Lung (tissue), 11 donors: ENCODE measurements at regions not wholly inside any gene's neighbourhood (a gene's known extent, or its start where the extent isn't known, plus 50 kb on each side); places are given as distances from the start of the nearest gene placed in this dataset.

Experiments
- ATAC-seq: fragments of 200-7000 bp; cut with Tn5 transposase; one replicate; pipeline ENCODE4 v1.9.1; 2020; ENCODE audit warnings: moderate number of reproducible peaks; ENCODE audit not compliant: insufficient read depth, low FRiP score
- DNase-seq, 3 donors: peaks; one replicate each; pipeline ENCODE4 v3.0.0-alpha.2; 2013 to 2017
- H3K27ac ChIP-seq, 2 donors: one replicate each; pipeline ENCODE4 v1.5.1; 2013; ENCODE audit warnings: mild to moderate bottlenecking in 2 of 2, moderate library complexity in 2 of 2, control low read depth in 1 of 2, inconsistent platforms in 1 of 2, low read depth in 1 of 2, low read length in 1 of 2
- H3K27me3 ChIP-seq, 3 donors: one replicate each; pipeline ENCODE4 v1.5.1; 2013; ENCODE audit warnings: low read length in 2 of 3; ENCODE audit not compliant: control insufficient read depth in 3 of 3, insufficient read depth in 3 of 3
- H3K36me3 ChIP-seq, 4 donors: one replicate each; pipeline ENCODE4 v1.5.1; 2013; ENCODE audit warnings: low read length in 4 of 4, mild to moderate bottlenecking in 1 of 4, moderate library complexity in 1 of 4; ENCODE audit not compliant: control insufficient read depth in 4 of 4, insufficient read depth in 4 of 4
- H3K4me1 ChIP-seq, 5 donors: one replicate each; pipeline ENCODE4 v1.5.1; 2013; ENCODE audit warnings: low read length in 5 of 5, mild to moderate bottlenecking in 2 of 5, moderate library complexity in 1 of 5; ENCODE audit not compliant: control insufficient read depth in 5 of 5, insufficient read depth in 5 of 5
- H3K4me3 ChIP-seq: one replicate; pipeline ENCODE4 v1.5.1; 2013; ENCODE audit warnings: mild to moderate bottlenecking, control low read depth, moderate library complexity
- H3K9ac ChIP-seq, 2 donors: one replicate each; pipeline ENCODE4 v1.5.1; 2013; ENCODE audit warnings: low read length in 2 of 2, control low read depth in 1 of 2; ENCODE audit not compliant: insufficient read depth in 1 of 2
- H3K9me3 ChIP-seq, 4 donors: one replicate each; pipeline ENCODE4 v1.5.1; 2013; ENCODE audit warnings: low read length in 3 of 4, mild to moderate bottlenecking in 1 of 4, moderate library complexity in 1 of 4; ENCODE audit not compliant: control insufficient read depth in 4 of 4, insufficient read depth in 3 of 4
- CTCF ChIP-seq: IDR thresholded peaks from 2 replicates; pipeline ENCODE4 v1.5.1; 2012; ENCODE audit warnings: mild to moderate bottlenecking; ENCODE audit errors: control extremely low read depth, extremely low read depth
- WGBS, 2 donors: extraction: QIAGEN DNeasy Blood & Tissue Kit; methylation state at CpG; one replicate each; pipeline ENCODE4 v1.1.7; 2013; 5-methylcytosine and 5-hydroxymethylcytosine counted together
- donor health status: control.
- donor health status: control.
- donor health status: Bipolar disorder and iron deficiency.
- donor health status: healthy.
- donor health status: DM: yes; HTN: yes; CAD: no.

- no peak for TF ChIP-seq CTCF
- H3K27ac ChIP-seq: no peak overlapping the region
- H3K9me3 ChIP-seq: no peaks in the 10 kb centered on the region
- peaks cover 0 to 3% (median 0%) of the 10 kb centered on the region in 3 donors for H3K27me3 ChIP-seq
- no peak for ATAC-seq
- WGBS, 2 donors: 71 to 72% methylated on average over 4 of the region's 4 CpGs
- no peak overlapping the region for H3K4me3 ChIP-seq
- H3K9ac ChIP-seq: no peak overlapping the region
- H3K36me3 ChIP-seq: no peaks in the 10 kb centered on the region
- H3K4me1 ChIP-seq: no peaks in the 10 kb centered on the region
- DNase-seq: no peak
Measured at GRCh38 chr7:142422621-142423020, 164.8 kb upstream of the PRSS58 start.

- TF ChIP-seq CTCF: no peak
- Histone ChIP-seq H3K27ac (no peak overlapping the region), H3K9me3 (no peaks in the 10 kb centered on the region), H3K4me3 (no peak overlapping the region), H3K9ac (no peak overlapping the region), H3K4me1 (no peaks in the 10 kb centered on the region), H3K27me3 (peaks cover 0 to 3% (median 0%) of the 10 kb centered on the region in 3 donors), H3K36me3 (no peaks in the 10 kb centered on the region)
- DNase-seq (peak in 1 of 3 donors; percentile 13), ATAC-seq (no peak)
- 65 to 69% methylated on average over 5 of the region's 5 CpGs for WGBS, 2 donors
Measured at GRCh38 chr7:142420554-142421362, 162.9 kb upstream of the PRSS58 start.

GRCh38 chr7:142418326-142418725, 160.5 kb upstream of the PRSS58 start:
- Histone ChIP-seq H3K27me3 (peaks cover 0 to 3% (median 0%) of the 10 kb centered on the region in 3 donors), H3K27ac (no peak overlapping the region), H3K9me3 (no peaks in the 10 kb centered on the region), H3K9ac (no peak overlapping the region), H3K4me3 (no peak overlapping the region), H3K36me3 (no peaks in the 10 kb centered on the region), H3K4me1 (no peaks in the 10 kb centered on the region)
- no peak for TF ChIP-seq CTCF
- no peak for ATAC-seq
- 36 to 60% methylated on average over 4 of the region's 4 CpGs for WGBS, 2 donors
- no peak for DNase-seq
